ENCODE measurements at regions not wholly inside any gene's neighbourhood (a gene's known extent, or its start where the extent isn't known, plus 50 kb on each side); places are given as distances from the start of the nearest gene placed in this dataset.

DNA sequence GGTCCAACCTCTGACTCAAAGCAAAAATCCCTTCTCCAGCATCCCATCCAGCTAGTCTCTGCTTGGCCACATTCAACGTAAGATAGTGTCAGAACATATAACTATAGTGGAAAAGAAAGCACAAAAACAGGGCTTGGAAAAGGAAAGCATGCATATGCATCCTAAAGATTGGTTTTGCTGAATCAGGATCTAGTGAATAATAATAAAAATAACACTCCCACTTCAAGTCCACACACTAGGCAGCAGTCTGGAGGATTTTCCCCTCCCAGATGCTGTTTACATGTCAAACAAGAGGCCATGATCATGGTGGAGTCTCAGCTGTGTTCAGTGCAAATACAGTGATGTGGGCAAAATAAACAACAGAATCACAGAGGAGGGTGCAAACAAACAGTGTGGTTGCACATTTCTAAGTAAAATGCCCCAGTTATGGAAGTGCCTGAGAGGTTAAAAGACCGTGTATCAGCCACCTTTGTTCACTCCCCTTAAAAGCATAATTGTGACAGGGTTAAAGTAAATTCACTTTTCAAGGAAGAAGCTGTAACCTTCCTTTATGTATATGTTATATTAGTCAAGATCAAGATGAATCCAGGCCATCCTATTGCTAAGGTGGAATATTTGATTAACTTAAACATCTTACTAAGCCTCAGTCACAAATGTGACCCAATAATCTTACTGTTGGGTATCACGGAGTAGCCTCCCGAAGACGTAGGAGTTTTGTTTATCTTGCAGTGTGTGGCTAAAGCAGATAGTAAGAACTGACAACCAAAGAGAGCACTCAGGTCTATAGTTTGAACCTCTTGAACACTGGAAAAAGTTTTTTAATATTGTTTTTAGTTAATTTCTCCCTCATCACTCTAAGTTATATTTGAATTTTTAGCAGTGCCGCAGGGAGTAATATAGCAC, 424.5 kb downstream of the SOX2 start:
- H3K4me3 ChIP-seq (ENCODE audit: low read depth, low read length), result no peak overlapping the region
- DNase-seq (ENCODE audit: low read depth), result peak; percentile 57
- TF ChIP-seq, protein P1, sequence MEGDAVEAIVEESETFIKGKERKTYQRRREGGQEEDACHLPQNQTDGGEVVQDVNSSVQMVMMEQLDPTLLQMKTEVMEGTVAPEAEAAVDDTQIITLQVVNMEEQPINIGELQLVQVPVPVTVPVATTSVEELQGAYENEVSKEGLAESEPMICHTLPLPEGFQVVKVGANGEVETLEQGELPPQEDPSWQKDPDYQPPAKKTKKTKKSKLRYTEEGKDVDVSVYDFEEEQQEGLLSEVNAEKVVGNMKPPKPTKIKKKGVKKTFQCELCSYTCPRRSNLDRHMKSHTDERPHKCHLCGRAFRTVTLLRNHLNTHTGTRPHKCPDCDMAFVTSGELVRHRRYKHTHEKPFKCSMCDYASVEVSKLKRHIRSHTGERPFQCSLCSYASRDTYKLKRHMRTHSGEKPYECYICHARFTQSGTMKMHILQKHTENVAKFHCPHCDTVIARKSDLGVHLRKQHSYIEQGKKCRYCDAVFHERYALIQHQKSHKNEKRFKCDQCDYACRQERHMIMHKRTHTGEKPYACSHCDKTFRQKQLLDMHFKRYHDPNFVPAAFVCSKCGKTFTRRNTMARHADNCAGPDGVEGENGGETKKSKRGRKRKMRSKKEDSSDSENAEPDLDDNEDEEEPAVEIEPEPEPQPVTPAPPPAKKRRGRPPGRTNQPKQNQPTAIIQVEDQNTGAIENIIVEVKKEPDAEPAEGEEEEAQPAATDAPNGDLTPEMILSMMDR (IDR thresholded peaks at IDR 0.05; ENCODE audit: control insufficient read depth, extremely low read depth, insufficient read depth), result no peak

GRCh38 chr3:182138393-182138792, 426.7 kb downstream of the SOX2 start:
- no peak overlapping the region for H3K4me3 ChIP-seq (ENCODE audit: low read depth, low read length)
- TF ChIP-seq, protein P1 (IDR thresholded peaks at IDR 0.05; ENCODE audit: control insufficient read depth, extremely low read depth, insufficient read depth), result no peak
- DNase-seq (ENCODE audit: low read depth), result no peak

DNA sequence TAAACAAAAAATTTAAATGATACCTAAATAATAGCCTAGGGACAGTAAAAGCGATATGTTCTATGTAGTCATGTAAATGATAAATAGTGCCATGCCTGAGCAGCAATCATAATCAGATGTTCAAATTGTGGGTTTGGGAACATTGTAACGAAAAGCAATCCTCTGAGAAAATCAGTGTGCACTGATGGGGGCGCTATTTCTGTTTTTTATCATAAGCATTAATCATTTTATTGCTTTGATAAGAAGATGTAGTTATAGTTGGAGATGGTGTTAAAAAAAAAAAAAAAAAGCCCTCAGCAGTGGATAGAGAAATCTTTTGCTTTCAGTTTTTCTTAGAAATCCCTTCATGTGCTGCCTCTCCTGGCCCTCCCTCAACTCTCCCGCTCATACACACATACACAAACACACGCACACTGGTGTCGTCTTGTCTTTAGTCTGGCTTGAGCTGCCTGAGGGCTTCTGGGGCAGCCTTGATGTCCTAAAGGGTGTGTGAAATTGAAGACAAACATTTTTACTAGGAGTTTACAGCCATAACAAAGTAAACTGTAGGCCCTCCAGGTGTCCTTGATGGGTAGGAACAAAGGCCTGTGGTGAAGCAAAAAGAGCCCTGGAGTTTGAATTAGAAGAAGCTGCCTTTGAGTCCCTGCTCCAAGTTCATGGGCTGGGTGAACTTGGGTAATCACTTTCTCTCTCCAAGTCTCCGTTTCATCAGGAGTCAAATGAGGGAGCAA, 428.1 kb downstream of the SOX2 start:
- TF ChIP-seq, protein P1 (IDR thresholded peaks at IDR 0.05; ENCODE audit: control insufficient read depth, extremely low read depth, insufficient read depth), result no peak
- peak; percentile 25 for DNase-seq (ENCODE audit: low read depth)
- H3K4me3 ChIP-seq (ENCODE audit: low read depth, low read length), result no peak overlapping the region

GRCh38 chr3:182142928-182143327, 431.2 kb downstream of the SOX2 start:
- DNase-seq (ENCODE audit: low read depth), result no peak
- TF ChIP-seq, protein P1 (IDR thresholded peaks at IDR 0.05; ENCODE audit: control insufficient read depth, extremely low read depth, insufficient read depth), result no peak
- H3K4me3 ChIP-seq (ENCODE audit: low read depth, low read length), result no peak overlapping the region

GRCh38 chr3:182143903-182144302, 432.2 kb downstream of the SOX2 start:
- TF ChIP-seq, protein P1 (IDR thresholded peaks at IDR 0.05; ENCODE audit: control insufficient read depth, extremely low read depth, insufficient read depth), result no peak
- no peak overlapping the region for H3K4me3 ChIP-seq (ENCODE audit: low read depth, low read length)
- no peak for DNase-seq (ENCODE audit: low read depth)

DNA sequence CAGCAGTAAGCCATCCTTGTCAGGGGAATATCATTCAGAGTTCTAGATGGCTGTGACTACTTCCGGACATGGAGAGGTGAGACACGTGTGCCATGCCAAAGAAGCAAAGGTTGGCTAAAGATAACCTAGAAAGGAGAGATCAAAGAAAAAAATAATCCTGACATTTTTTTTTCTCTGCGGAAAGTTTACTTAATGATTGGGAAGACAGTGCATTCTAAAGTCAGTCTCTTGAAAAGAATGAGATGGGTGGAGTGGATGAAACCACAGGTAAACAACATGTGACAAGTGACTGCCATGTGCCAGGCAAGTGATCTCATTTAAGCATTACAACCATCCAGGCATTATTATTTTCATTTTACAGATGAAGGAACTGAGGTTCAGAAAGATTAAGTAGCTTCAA, 436.6 kb downstream of the SOX2 start:
- H3K4me3 ChIP-seq (ENCODE audit: low read depth, low read length), result no peak overlapping the region
- TF ChIP-seq, protein P1 (IDR thresholded peaks at IDR 0.05; ENCODE audit: control insufficient read depth, extremely low read depth, insufficient read depth), result no peak
- no peak for DNase-seq (ENCODE audit: low read depth)

Data from LNCaP clone FGC (cell line).